Heart right ventricle (tissue), 16 donors: ENCODE measurements at regions not wholly inside any gene's neighbourhood (a gene's known extent, or its start where the extent isn't known, plus 50 kb on each side); places are given as distances from the start of the nearest gene placed in this dataset.

ENCODE experiments used
- ATAC-seq, 8 donors: fragments of 200-7000 bp; cut with Tn5 transposase; one replicate each; pipeline ENCODE4 v1.9.1; 2020; ENCODE audit warnings: mild to moderate bottlenecking in 8 of 8, moderate library complexity in 8 of 8, moderate number of reproducible peaks in 1 of 8
- DNase-seq, 2 donors: peaks; one replicate each; pipeline ENCODE4 v3.0.0-alpha.2; 2020
- H3K27ac ChIP-seq, 10 donors: fragments of 200-600 bp; sonication (generic) in 2 of 10; one replicate each; pipeline versions ENCODE4 v1.5.0 to v1.8.0; 2020 to 2022; ENCODE audit warnings: mild to moderate bottlenecking in 3 of 10
- H3K27me3 ChIP-seq, 7 donors: fragments of 200-600 bp; one replicate each; pipeline ENCODE4 v1.8.0; 2021 to 2022; ENCODE audit warnings: mild to moderate bottlenecking in 2 of 7
- H3K36me3 ChIP-seq, 9 donors: fragments of 200-600 bp; sonication (generic) in 1 of 9; one replicate each; pipeline versions ENCODE4 v1.5.0 to v1.8.0; 2020 to 2022; ENCODE audit warnings: mild to moderate bottlenecking in 2 of 9
- H3K4me1 ChIP-seq, 9 donors: fragments of 200-600 bp; sonication (generic) in 1 of 9; one replicate each; pipeline versions ENCODE4 v1.5.0 to v1.8.0; 2020 to 2022; ENCODE audit warnings: mild to moderate bottlenecking in 4 of 9
- H3K4me3 ChIP-seq, 10 donors: fragments of 200-600 bp; sonication (generic) in 2 of 10; one replicate each; pipeline versions ENCODE4 v1.5.0 to v1.8.0; 2020 to 2022; ENCODE audit warnings: mild to moderate bottlenecking in 7 of 10, moderate library complexity in 2 of 10
- H3K9me3 ChIP-seq, 11 donors: fragments of 200-600 bp in 10 of 11; sonication (generic) in 2 of 11; one replicate each; pipeline versions ENCODE4 v1.5.0 to v1.8.0; 2013 to 2022; ENCODE audit warnings: mild to moderate bottlenecking in 2 of 11, control low read depth in 1 of 11, moderate library complexity in 1 of 11
- CTCF ChIP-seq, 9 donors: fragments of 200-600 bp; sonication (generic) in 2 of 9; IDR thresholded peaks; one replicate each; pipeline versions ENCODE4 v1.5.0 to v1.8.0; 2021 to 2022; ENCODE audit warnings: antibody characterized with exemption in 9 of 9, mild to moderate bottlenecking in 5 of 9, moderate library complexity in 1 of 9
- WGBS, 2 donors: extraction: QIAGEN DNeasy Blood & Tissue Kit; methylation state at CpG; one replicate each; pipeline ENCODE4 v1.1.7; 2013; ENCODE audit warnings: inconsistent platforms in 1 of 2; 5-methylcytosine and 5-hydroxymethylcytosine counted together
- intact Hi-C, 10 donors: fragments of 100-400 bp; cut with DNase I; formaldehyde crosslinking; loops; one replicate each; pipeline versions ENCODE4 v1.11.1 to v1.14.2; 2022
- donor health status: Arrhythmogenic right ventricular cardiomyopathy.
- donor health status: ischemic (EF 13 %, LVEDD 7.1; RV severe dilation, severe dysfunction).
- donor health status: healthy with polysubstance abuse.
- donor health status: DM: no; HTN: yes; CAD: no.
- donor health status: DM: no; HTN: no; CAD: no.
- donor health status: ischemic (EF 25% LVEDD 6.9; RV normal size, moderate dysfunction).
- donor health status: ischemic (EF 25% LVEDD 5.7; RV mildly dilated, moderate dysfunction).
- donor health status: healthy.
- donor health status: DM: yes; HTN: yes; CAD: no.
- donor health status: Ischemic cardiomyopathy.
- donor health status: ischemic (EF 35%, LVEDD 5.7; RV mildly dilated, moderate dysfunction).
- donor health status: nonischemic (EF 11% LVEDD 7.7; RV severe dilation, severe dysfunction).
- donor health status: DM: yes; HTN: yes; CAD: no.
- donor health status: PGD.
- donor health status: ischemic (EF 29% LVEDD 5.4; RV normal size, mild dysfunction).
- donor health status: nonischemic (EF 23%, LVEDD 6.1; RV moderate dilation, normal function).

GRCh38 chr14:85250414-85251189, 279.3 kb upstream of the FLRT2 start:
- no peaks in the 10 kb centered on the region for H3K9me3 ChIP-seq
- no peaks in the 10 kb centered on the region for H3K36me3 ChIP-seq
- no peak for TF ChIP-seq CTCF (IDR thresholded peaks at IDR 0.05)
- intact Hi-C loops: no loop called here
- ATAC-seq (peak in 1 of 8 donors; percentile 25), DNase-seq (no peak)
- 46 to 49% methylated on average over 8 of the region's 8 CpGs for WGBS, 2 donors
- H3K4me3 ChIP-seq: no peak overlapping the region
- H3K27me3 ChIP-seq: no peaks in the 10 kb centered on the region
- peaks cover 0 to 8% (median 0%) of the 10 kb centered on the region in 9 donors for H3K4me1 ChIP-seq
- H3K27ac ChIP-seq: no peak overlapping the region

- Histone ChIP-seq H3K4me3 (no peak overlapping the region), H3K4me1 (peaks cover 0 to 8% (median 0%) of the 10 kb centered on the region in 9 donors), H3K27me3 (no peaks in the 10 kb centered on the region), H3K36me3 (no peaks in the 10 kb centered on the region), H3K27ac (no peak overlapping the region), H3K9me3 (no peaks in the 10 kb centered on the region)
- WGBS, 2 donors: 82 to 89% methylated on average over 1 of the region's 1 CpG
- TF ChIP-seq CTCF (IDR thresholded peaks at IDR 0.05): no peak
- ATAC-seq: peak in 1 of 8 donors; percentile 33
- no peak for DNase-seq
- intact Hi-C loops: no loop called here
These were observed 277.9 kb upstream of the FLRT2 start for GRCh38 chr14:85252011-85252410.

- Histone ChIP-seq H3K27me3 (no peaks in the 10 kb centered on the region), H3K4me1 (peaks cover 0 to 8% (median 0%) of the 10 kb centered on the region in 9 donors), H3K36me3 (no peaks in the 10 kb centered on the region), H3K4me3 (no peak overlapping the region), H3K27ac (no peak overlapping the region), H3K9me3 (peaks cover 0 to 4% (median 0%) of the 10 kb centered on the region in 11 donors)
- DNase-seq (no peak), ATAC-seq (no peak)
- intact Hi-C loops: no loop called here
- no peak for TF ChIP-seq CTCF (IDR thresholded peaks at IDR 0.05)
These were observed 275.2 kb upstream of the FLRT2 start for GRCh38 chr14:85254711-85255110.

- Histone ChIP-seq H3K4me3 (no peak overlapping the region), H3K27me3 (no peaks in the 10 kb centered on the region), H3K9me3 (peaks cover 0 to 4% (median 0%) of the 10 kb centered on the region in 11 donors), H3K36me3 (no peaks in the 10 kb centered on the region), H3K4me1 (no peaks in the 10 kb centered on the region), H3K27ac (no peak overlapping the region)
- DNase-seq: no peak
- intact Hi-C loops: no loop called here
- TF ChIP-seq CTCF (IDR thresholded peaks at IDR 0.05): no peak
- ATAC-seq: no peak
These were observed 272.7 kb upstream of the FLRT2 start for GRCh38 chr14:85257287-85257686.
